ENCODE measurements at regions not wholly inside any gene's neighbourhood (a gene's known extent, or its start where the extent isn't known, plus 50 kb on each side); places are given as distances from the start of the nearest gene placed in this dataset.

DNA sequence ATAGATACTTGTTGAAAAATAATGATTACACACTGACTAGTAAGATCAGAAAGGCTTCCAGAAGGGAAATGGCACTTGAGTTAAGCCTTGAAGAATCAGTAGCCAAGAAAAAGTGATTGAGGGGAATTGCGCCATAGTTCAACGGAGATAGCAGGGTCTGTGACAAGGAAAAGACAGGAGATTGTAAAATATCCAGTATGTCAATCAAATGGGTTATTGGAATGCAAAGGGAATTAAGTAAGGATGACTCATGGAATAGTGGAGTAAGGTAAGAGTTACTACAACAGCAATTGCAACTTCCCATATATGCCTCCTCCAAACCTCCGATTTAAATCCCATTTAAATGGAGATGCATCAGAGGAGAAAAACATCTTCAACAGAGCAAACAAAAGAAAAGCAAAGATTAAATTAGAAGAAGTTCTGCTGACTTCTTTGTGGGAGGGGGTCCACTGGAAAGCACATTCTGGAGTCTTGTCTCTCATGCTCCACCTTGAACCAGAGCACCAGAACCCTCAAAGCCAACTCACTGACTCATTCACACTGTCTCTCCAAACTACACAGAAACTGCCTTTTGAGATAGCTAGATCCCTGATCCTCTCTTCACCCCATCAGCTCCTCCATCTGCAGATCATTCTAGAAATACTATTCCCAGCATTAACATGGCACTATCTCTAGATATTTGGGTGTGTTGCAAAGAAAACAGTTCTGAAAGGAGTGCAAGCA lies 138.2 kb downstream of the NUAK1 start:
- Histone ChIP-seq H3K9me3 (replicated peaks) (no peaks in the 10 kb centered on the region), H3K4me3 (no peak overlapping the region), H3K27me3 (ENCODE audit: low read depth) (no peaks in the 10 kb centered on the region), H3K36me3 (no peaks in the 10 kb centered on the region), H3K27ac (replicated peaks) (no peak overlapping the region), H3K4me1 (no peaks in the 10 kb centered on the region)
- intact Hi-C loops (cut with micrococcal nuclease), result no loop called here
- TF ChIP-seq, protein P1, sequence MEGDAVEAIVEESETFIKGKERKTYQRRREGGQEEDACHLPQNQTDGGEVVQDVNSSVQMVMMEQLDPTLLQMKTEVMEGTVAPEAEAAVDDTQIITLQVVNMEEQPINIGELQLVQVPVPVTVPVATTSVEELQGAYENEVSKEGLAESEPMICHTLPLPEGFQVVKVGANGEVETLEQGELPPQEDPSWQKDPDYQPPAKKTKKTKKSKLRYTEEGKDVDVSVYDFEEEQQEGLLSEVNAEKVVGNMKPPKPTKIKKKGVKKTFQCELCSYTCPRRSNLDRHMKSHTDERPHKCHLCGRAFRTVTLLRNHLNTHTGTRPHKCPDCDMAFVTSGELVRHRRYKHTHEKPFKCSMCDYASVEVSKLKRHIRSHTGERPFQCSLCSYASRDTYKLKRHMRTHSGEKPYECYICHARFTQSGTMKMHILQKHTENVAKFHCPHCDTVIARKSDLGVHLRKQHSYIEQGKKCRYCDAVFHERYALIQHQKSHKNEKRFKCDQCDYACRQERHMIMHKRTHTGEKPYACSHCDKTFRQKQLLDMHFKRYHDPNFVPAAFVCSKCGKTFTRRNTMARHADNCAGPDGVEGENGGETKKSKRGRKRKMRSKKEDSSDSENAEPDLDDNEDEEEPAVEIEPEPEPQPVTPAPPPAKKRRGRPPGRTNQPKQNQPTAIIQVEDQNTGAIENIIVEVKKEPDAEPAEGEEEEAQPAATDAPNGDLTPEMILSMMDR (IDR thresholded peaks at IDR 0.05; ENCODE audit: borderline replicate concordance), result no peak
- no peak for DNase-seq

DNA sequence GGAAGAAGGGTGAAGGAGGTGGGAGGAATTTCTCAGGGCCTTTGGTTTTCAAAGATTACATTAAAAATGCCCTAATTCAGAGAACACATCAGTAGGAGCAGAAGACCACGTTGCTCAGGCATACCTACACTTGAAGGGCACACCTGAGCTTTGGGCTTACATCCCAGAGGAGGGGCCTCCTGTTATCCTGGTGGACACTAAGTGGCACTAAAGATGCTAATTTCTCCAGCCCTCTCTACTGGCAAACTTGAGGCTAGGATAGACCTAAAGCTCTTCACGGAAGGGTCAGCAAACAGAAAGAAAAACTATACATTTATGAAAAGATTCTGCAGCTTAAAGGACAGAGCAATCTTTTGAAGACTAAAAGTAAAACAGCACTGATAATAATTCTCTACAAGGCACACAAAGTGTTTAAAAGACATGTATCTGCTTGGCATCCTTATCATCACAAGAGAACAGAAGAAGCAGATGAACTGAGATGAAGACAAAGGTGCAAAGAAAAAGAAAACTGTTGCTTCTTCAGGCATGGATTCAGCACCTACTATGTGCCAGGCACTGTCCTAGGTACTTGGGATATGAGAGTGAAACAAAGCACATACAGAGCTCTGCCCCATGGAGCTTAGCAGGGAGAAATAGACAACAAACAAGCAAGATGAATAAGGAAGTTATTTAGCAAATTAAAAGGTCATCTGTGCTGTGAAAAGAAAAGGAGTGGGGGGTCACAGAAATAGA lies 137.5 kb downstream of the NUAK1 start:
- no peaks in the 10 kb centered on the region for H3K4me1 ChIP-seq
- H3K9me3 ChIP-seq (replicated peaks), result no peaks in the 10 kb centered on the region
- H3K36me3 ChIP-seq, result no peaks in the 10 kb centered on the region
- intact Hi-C loops (cut with micrococcal nuclease), result no loop called here
- no peak overlapping the region for H3K27ac ChIP-seq (replicated peaks)
- no peak for DNase-seq
- no peak overlapping the region for H3K4me3 ChIP-seq
- no peaks in the 10 kb centered on the region for H3K27me3 ChIP-seq (ENCODE audit: low read depth)
- TF ChIP-seq, protein P1 (IDR thresholded peaks at IDR 0.05; ENCODE audit: borderline replicate concordance), result no peak

DNA sequence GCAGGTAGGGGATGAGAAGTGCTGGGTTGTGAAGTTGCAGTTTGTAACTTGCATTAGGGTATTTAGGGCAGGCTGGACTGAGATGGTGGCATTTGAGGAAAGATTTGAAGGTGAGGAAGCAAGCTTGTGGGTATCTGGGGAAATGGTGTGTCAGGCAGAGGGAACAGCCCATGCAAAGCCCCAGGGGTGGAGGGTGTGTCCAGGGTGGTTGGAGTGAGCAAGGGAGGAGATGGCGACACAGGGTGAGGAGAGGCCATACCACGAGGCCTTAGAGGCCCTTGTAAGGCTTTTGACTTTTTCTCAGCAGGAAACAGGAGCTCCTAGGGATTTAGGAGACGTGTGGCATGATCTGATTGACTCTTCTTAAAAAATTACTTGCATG lies 136.9 kb downstream of the NUAK1 start:
- Histone ChIP-seq H3K9me3 (replicated peaks) (no peaks in the 10 kb centered on the region), H3K4me3 (no peak overlapping the region), H3K27me3 (ENCODE audit: low read depth) (no peaks in the 10 kb centered on the region), H3K36me3 (no peaks in the 10 kb centered on the region), H3K27ac (replicated peaks) (no peak overlapping the region), H3K4me1 (no peaks in the 10 kb centered on the region)
- TF ChIP-seq, protein P1 (IDR thresholded peaks at IDR 0.05; ENCODE audit: borderline replicate concordance), result no peak
- intact Hi-C loops (cut with micrococcal nuclease), result no loop called here
- DNase-seq, result no peak

DNA sequence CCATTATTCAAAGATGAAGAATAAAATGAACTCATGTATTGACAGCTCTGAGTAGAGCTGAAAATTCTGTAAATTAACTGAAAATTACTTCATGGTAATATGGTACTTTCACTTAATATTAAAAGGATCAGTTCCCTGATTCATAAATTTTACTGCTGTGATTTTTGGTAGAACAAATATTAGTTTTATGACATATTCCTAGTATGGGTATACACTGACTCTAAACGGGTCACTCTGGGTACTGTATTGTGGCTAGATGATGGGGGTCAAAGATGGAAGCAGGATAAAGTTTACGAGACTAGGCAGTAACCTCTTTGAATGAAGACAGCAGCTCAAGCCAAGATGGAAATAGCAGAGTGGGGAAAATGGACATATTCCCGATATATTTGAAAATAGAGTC lies 135.5 kb downstream of the NUAK1 start:
- H3K27ac ChIP-seq (replicated peaks), result no peak overlapping the region
- no peaks in the 10 kb centered on the region for H3K36me3 ChIP-seq
- H3K4me3 ChIP-seq, result no peak overlapping the region
- no peak for DNase-seq
- H3K27me3 ChIP-seq (ENCODE audit: low read depth), result no peaks in the 10 kb centered on the region
- no peaks in the 10 kb centered on the region for H3K9me3 ChIP-seq (replicated peaks)
- intact Hi-C loops (cut with micrococcal nuclease), result no loop called here
- TF ChIP-seq, protein P1 (IDR thresholded peaks at IDR 0.05; ENCODE audit: borderline replicate concordance), result no peak
- no peaks in the 10 kb centered on the region for H3K4me1 ChIP-seq

DNA sequence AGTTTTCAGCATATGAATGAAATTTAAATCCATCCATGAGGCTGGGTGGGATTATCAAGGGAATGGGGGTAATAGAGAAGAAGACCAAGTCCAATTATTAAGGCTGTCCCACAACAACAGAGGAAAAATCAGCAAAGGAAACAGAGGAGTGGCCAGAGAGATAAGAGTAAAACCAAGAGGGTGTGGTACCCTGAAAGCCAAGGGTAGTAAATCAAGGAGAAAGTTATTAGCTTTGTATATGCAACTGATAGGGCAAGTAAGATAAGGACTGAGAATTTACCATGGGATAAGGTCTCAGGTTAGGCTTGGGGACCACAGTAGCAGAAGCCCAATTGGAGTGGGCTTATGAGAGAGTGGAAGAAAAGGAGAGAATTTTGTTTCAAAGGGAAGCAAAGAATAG lies 134.5 kb downstream of the NUAK1 start:
- TF ChIP-seq, protein P1 (IDR thresholded peaks at IDR 0.05; ENCODE audit: borderline replicate concordance), result no peak
- no peak overlapping the region for H3K27ac ChIP-seq (replicated peaks)
- intact Hi-C loops (cut with micrococcal nuclease), result no loop called here
- no peak overlapping the region for H3K4me3 ChIP-seq
- no peaks in the 10 kb centered on the region for H3K9me3 ChIP-seq (replicated peaks)
- no peaks in the 10 kb centered on the region for H3K27me3 ChIP-seq (ENCODE audit: low read depth)
- H3K4me1 ChIP-seq, result no peaks in the 10 kb centered on the region
- no peak for DNase-seq
- H3K36me3 ChIP-seq, result no peaks in the 10 kb centered on the region
